Fibroblast of skin of abdomen (primary cell): ENCODE measurements at regions not wholly inside any gene's neighbourhood (a gene's known extent, or its start where the extent isn't known, plus 50 kb on each side); places are given as distances from the start of the nearest gene placed in this dataset.

Source experiments
- DNase-seq: peaks from one replicate; pipeline ENCODE4 v3.0.0-alpha.2; 2013

GRCh38 chr5:124459984-124460383 lies 286.5 kb downstream of the ZNF608 start:
- DNase-seq, result no peak

GRCh38 chr5:124457901-124458300 lies 288.5 kb downstream of the ZNF608 start:
- no peak for DNase-seq

- no peak for DNase-seq
These were observed 289.3 kb downstream of the ZNF608 start for GRCh38 chr5:124457101-124457500.

GRCh38 chr5:124456249-124456648 lies 290.2 kb downstream of the ZNF608 start:
- DNase-seq, result peak; percentile 78

- DNase-seq, result peak; percentile 58
These were observed 292.4 kb downstream of the ZNF608 start for GRCh38 chr5:124454081-124454480.

GRCh38 chr5:124453221-124454051 lies 293.0 kb downstream of the ZNF608 start:
- peak; percentile 81 for DNase-seq

GRCh38 chr5:124452412-124452811 lies 294.0 kb downstream of the ZNF608 start:
- DNase-seq, result no peak

GRCh38 chr5:124451721-124452383 lies 294.6 kb downstream of the ZNF608 start:
- no peak for DNase-seq

GRCh38 chr5:124446120-124446519 lies 300.3 kb downstream of the ZNF608 start:
- no peak for DNase-seq

- DNase-seq, result no peak
These were observed 301.3 kb downstream of the ZNF608 start for GRCh38 chr5:124445070-124445619.

- DNase-seq, result no peak
These were observed 302.2 kb downstream of the ZNF608 start for GRCh38 chr5:124444147-124444775.

- no peak for DNase-seq
These were observed 306.0 kb downstream of the ZNF608 start for GRCh38 chr5:124440471-124440870.

GRCh38 chr5:124439609-124440008 lies 306.8 kb downstream of the ZNF608 start:
- DNase-seq, result no peak

- DNase-seq, result no peak
These were observed 307.5 kb downstream of the ZNF608 start for GRCh38 chr5:124438903-124439281.

- no peak for DNase-seq
These were observed 308.2 kb downstream of the ZNF608 start for GRCh38 chr5:124438026-124438902.

- peak; percentile 48 for DNase-seq
These were observed 310.1 kb downstream of the ZNF608 start for GRCh38 chr5:124436294-124436693.

GRCh38 chr5:124433170-124433569 lies 313.3 kb downstream of the ZNF608 start:
- DNase-seq, result no peak

GRCh38 chr5:124421584-124421983 lies 324.9 kb downstream of the ZNF608 start:
- no peak for DNase-seq

- DNase-seq, result no peak
These were observed 325.5 kb downstream of the ZNF608 start for GRCh38 chr5:124420952-124421351.

GRCh38 chr5:124419531-124419930 lies 326.9 kb downstream of the ZNF608 start:
- no peak for DNase-seq

- DNase-seq, result no peak
These were observed 328.0 kb downstream of the ZNF608 start for GRCh38 chr5:124418390-124418789.

GRCh38 chr5:124417196-124417595 lies 329.2 kb downstream of the ZNF608 start:
- DNase-seq, result no peak
